ENCODE measurements at regions not wholly inside any gene's neighbourhood (a gene's known extent, or its start where the extent isn't known, plus 50 kb on each side); places are given as distances from the start of the nearest gene placed in this dataset.
"Not testable (repeated sequence)": the region's sequence is repeated elsewhere in the genome, so short reads cannot be mapped to it uniquely, and the experiment has no call there.

DNA sequence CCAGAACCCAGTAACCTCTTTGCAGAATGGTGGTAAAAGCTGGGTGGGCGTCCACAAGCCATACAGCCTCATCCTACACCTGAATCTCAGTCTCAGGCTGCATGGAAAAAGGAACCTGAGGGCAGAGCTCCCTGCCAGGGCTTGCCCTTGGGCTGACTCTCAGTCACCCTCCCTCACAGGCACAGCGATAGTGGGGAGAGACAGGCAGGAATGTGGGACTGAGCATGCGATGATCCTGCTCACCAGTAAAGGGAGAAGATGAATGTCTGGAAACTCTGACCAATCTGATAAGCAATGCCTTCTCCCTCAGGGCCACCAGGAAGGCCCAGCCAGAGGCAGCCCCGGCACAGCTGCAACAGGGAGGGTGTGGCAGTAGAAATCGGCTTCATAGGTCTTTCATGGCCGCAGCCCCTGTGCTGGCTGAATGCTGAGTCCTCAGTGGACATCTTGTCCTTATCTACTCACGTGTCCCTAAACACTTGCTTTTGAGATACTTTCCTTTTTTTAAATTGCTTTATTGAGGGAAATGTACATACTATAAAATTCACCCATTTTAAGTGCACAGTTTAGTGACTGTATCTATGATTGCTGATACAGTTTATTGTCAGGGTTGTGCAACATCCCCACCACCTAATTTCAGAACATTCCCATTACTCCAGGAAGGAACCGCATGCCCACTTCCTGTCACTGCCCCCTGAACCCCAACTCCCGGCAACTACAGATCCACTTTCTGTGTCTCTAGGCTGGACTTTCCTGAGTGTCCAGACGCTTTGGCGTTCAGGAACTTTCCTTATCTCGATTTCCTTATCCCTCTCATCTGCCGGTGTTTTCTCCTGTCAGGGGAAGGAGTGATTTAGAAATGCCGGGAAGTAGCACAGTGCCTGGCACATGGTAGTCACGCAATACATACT, 258.1 kb downstream of the PCNX1 start:
- TF ChIP-seq, protein P1, sequence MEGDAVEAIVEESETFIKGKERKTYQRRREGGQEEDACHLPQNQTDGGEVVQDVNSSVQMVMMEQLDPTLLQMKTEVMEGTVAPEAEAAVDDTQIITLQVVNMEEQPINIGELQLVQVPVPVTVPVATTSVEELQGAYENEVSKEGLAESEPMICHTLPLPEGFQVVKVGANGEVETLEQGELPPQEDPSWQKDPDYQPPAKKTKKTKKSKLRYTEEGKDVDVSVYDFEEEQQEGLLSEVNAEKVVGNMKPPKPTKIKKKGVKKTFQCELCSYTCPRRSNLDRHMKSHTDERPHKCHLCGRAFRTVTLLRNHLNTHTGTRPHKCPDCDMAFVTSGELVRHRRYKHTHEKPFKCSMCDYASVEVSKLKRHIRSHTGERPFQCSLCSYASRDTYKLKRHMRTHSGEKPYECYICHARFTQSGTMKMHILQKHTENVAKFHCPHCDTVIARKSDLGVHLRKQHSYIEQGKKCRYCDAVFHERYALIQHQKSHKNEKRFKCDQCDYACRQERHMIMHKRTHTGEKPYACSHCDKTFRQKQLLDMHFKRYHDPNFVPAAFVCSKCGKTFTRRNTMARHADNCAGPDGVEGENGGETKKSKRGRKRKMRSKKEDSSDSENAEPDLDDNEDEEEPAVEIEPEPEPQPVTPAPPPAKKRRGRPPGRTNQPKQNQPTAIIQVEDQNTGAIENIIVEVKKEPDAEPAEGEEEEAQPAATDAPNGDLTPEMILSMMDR (IDR thresholded peaks at IDR 0.05; ENCODE audit: insufficient read depth, low read depth, low read length, missing control alignments) = no peak
- no peak for DNase-seq (ENCODE audit: low read depth)
- H3K4me3 ChIP-seq (ENCODE audit: low read depth, low read length) = no peak overlapping the region

DNA sequence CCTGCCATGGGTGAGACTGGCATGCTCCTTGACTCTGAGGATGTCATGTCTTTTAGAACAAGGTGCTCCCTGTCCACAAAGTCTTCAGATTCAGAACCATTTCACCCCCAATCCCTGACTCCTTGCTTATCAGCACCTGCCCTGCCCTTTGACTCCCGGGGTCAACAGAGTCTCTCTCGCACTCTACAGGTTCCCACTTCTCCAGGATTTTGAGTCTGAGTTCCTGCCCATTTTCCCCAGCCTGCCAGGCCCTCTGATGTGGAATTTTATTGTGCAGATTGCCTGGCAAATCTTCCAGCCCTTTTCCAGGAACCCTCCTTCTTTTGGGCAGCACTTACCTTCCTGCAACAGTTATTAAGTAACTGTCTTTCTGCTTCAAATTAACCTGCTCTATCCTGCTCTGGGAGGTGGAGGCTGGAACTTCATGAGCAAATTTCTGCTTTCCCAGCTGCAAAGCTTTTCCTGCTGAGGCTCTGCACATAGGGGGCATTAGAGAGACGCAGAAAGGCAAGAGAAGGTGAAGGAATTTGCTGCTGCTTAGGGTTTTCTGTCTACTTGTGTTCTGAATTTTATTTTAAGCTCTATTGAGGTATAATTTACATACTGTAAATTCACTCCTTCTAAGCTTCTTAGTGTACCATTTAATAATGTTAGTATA, 259.1 kb downstream of the PCNX1 start:
- no peak overlapping the region for H3K4me3 ChIP-seq (ENCODE audit: low read depth, low read length)
- TF ChIP-seq, protein P1 (IDR thresholded peaks at IDR 0.05; ENCODE audit: insufficient read depth, low read depth, low read length, missing control alignments) = peak; percentile 22
- peak; percentile 37 for DNase-seq (ENCODE audit: low read depth)

DNA sequence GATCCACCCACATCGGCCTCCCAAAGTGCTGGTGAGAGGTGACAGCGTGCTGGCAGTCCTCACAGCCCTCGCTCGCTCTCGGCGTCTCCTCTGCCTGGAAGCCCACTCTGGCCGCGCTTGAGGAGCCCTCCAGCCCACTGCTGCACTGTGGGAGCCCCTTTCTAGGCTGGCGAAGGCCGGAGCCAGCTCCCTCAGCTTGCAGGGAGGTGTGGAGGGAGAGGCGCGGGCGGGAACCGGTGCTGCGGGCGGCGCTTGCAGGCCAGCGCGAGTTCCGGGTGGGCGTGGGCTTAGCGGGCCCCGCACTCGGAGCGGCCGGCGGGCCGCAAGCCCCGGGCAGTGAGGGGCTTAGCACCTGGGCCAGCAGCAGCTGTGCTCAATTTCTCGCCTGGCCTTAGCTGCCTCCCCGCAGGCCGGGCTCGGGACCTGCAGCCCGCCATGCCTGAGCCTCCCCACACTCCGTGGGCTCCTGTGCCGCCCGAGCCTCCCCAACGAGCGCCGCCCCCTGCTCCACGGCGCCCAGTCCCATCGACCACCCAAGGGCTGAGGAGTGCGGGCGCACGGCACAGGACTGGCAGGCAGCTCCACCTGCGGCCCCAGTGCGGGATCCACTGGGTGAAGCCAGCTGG, 260.2 kb downstream of the PCNX1 start:
- not testable (repeated sequence) for DNase-seq (ENCODE audit: low read depth); H3K4me3 ChIP-seq (ENCODE audit: low read depth, low read length)

DNA sequence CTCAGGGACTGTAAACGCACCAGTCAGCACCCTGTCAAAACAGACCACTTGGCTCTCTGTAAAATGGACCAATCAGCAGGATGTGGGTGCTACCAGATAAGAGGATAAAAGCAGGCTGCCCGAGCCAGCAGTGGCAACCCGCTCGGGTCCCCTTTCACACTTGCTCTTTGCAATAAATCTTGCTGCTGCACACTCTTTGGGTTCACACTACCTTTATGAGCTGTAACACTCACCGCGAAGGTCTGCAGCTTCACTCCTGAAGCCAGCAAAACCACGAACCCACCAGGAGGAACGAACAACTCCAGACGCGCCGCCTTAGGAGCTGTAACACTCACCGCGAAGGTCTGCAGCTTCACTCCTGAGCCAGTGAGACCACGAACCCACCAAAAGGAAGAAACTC, 260.9 kb downstream of the PCNX1 start:
- DNase-seq (ENCODE audit: low read depth); H3K4me3 ChIP-seq (ENCODE audit: low read depth, low read length): not testable (repeated sequence)

DNA sequence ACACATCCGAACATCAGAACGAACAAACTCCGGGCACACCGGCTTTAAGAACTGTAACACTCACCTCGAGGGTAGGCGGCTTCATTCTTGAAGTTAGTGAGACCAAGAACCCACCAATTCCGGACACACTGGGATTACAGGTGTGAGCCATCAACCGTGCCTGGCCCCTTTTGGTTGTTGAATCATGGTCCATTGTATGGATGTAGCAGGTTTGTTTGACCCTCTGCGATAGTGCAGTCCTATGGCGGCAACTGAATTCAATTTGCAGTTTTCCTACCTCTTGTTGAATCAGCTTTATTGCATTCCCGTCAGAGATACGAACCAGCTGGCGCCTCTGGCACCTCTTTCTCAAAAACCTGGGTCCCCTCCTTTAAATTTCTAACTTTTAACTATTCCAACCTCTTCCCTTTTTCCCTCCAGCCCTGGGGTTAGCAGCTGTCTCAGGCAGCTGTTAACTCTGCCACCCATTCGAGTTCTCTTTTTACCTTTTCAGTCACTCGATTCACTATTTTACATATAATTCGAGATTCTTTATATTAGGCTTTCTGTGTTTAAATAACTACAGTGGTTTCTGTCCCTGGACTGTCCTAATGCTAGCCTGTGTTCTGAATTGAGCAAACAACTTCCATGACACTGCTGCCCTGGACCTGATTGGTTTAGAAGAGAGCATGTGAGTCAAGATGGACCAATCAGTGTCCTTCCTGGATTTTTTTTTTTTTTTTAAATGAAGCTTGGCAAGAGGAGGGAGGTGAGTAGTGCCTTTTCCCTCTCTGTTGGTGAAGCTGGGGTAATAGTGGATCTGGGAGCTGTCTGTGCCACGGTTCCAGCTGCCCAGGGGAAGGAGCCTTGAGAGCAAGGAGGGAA, 261.5 kb downstream of the PCNX1 start:
- peak; percentile 10 for DNase-seq (ENCODE audit: low read depth)
- no peak overlapping the region for H3K4me3 ChIP-seq (ENCODE audit: low read depth, low read length)

DNA sequence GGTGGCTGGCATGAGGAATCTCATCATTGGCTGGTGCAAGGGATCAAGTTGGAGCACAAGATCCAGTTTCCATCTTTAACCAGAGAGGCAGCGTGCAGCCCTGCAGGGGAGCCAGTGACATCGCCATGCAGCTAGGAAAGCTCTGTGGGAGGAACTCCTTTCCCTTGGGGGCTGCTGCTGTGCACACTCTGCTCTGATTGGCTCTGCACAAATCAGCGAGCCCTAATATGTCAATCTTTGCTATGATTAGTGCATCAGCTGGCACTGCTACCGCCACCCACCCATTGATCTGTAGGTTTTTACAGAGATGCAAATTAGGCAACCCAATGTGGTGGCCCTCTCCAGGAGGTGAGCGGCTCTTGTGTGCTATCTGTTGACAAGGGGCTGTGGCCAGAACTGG, 262.6 kb downstream of the PCNX1 start:
- TF ChIP-seq, protein P1 (IDR thresholded peaks at IDR 0.05; ENCODE audit: insufficient read depth, low read depth, low read length, missing control alignments) = no peak
- no peak for DNase-seq (ENCODE audit: low read depth)
- no peak overlapping the region for H3K4me3 ChIP-seq (ENCODE audit: low read depth, low read length)

More for the DNA sequence above, 261.5 kb downstream of the PCNX1 start:
- TF ChIP-seq, protein P1 (IDR thresholded peaks at IDR 0.05; ENCODE audit: insufficient read depth, low read depth, low read length, missing control alignments) = no peak

DNA sequence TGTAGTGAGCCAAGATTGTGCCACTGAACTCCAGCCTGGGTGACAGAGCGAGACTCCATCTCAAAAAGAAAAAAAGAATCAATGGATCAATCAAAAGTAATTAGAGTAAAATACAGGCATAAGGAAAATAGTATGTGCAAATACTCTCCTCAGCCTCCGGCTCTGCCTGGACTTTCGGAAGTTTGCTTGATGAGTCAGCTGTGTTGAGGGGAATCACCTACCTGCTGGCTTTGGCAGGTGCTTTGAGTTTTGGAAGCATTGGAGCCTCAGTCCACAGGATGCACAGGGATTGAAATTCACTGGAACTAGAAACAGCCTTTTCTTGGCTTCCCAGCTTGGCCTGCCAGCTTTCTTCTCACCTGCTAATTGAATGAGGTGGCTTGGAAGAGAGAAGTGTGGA, 268.2 kb downstream of the PCNX1 start:
- TF ChIP-seq, protein P1 (IDR thresholded peaks at IDR 0.05; ENCODE audit: insufficient read depth, low read depth, low read length, missing control alignments) = no peak
- H3K4me3 ChIP-seq (ENCODE audit: low read depth, low read length) = no peak overlapping the region
- DNase-seq (ENCODE audit: low read depth) = no peak
